Ishikawa (cell line): ENCODE measurements at regions not wholly inside any gene's neighbourhood (a gene's known extent, or its start where the extent isn't known, plus 50 kb on each side); places are given as distances from the start of the nearest gene placed in this dataset.

Experiments used
- CEBPB ChIP-seq: IDR thresholded peaks from 2 replicates; pipeline ENCODE4 v1.6.1; 2012
- CREB1 ChIP-seq: IDR thresholded peaks from 2 replicates; pipeline ENCODE4 v1.6.1; 2012; ENCODE audit warnings: low read depth
- EGR1 ChIP-seq: IDR thresholded peaks from 2 replicates; pipeline ENCODE4 v1.6.1; 2012
- EP300 ChIP-seq: IDR thresholded peaks from 2 replicates; pipeline ENCODE4 v1.6.1; 2012; ENCODE audit warnings: borderline replicate concordance
- FOXM1 ChIP-seq: IDR thresholded peaks from 2 replicates; pipeline ENCODE4 v1.6.1; 2012; ENCODE audit warnings: low read depth, borderline replicate concordance
- MAX ChIP-seq: IDR thresholded peaks from 2 replicates; pipeline ENCODE4 v1.6.1; 2012
- NFIC ChIP-seq: IDR thresholded peaks from 2 replicates; pipeline ENCODE4 v1.6.1; 2012
- RAD21 ChIP-seq: IDR thresholded peaks from 2 replicates; pipeline ENCODE4 v1.6.1; 2012; ENCODE audit warnings: low read depth
- REST ChIP-seq: IDR thresholded peaks from 2 replicates; pipeline ENCODE4 v1.6.1; 2012; ENCODE audit warnings: low read depth, mild to moderate bottlenecking
- TAF1 ChIP-seq: IDR thresholded peaks from 2 replicates; pipeline ENCODE4 v1.6.1; 2012; ENCODE audit warnings: low read depth, mild to moderate bottlenecking
- TCF12 ChIP-seq: IDR thresholded peaks from 2 replicates; pipeline ENCODE4 v1.6.1; 2012; ENCODE audit warnings: low read depth
- TEAD4 ChIP-seq: IDR thresholded peaks from 2 replicates; pipeline ENCODE4 v1.6.1; 2012
- USF1 ChIP-seq: IDR thresholded peaks from 2 replicates; pipeline ENCODE4 v1.6.1; 2012
- YY1 ChIP-seq: IDR thresholded peaks from 2 replicates; pipeline ENCODE4 v1.6.1; 2012; ENCODE audit warnings: low read depth
- ZBTB7A ChIP-seq: IDR thresholded peaks from 2 replicates; pipeline ENCODE4 v1.6.1; 2012; ENCODE audit warnings: low read depth

GRCh38 chr2:60357996-60358395, 195.5 kb downstream of the BCL11A start:
- no peak for TF ChIP-seq EP300
- TF ChIP-seq USF1 = no peak
- no peak for TF ChIP-seq MAX
- TF ChIP-seq TCF12 = no peak
- no peak for TF ChIP-seq TEAD4
- no peak for TF ChIP-seq EGR1
- TF ChIP-seq REST = no peak
- TF ChIP-seq CEBPB = no peak
- no peak for TF ChIP-seq RAD21

GRCh38 chr2:60356346-60356745, 197.1 kb downstream of the BCL11A start:
- TF ChIP-seq CREB1 (no peak), EP300 (no peak), REST (no peak), TCF12 (no peak), EGR1 (no peak), CEBPB (no peak), TAF1 (no peak), NFIC (no peak)

- TF ChIP-seq CEBPB (no peak), USF1 (no peak), REST (no peak), EP300 (no peak)
Measured at GRCh38 chr2:60355849-60356261, 197.6 kb downstream of the BCL11A start.

GRCh38 chr2:60354713-60355112, 198.7 kb downstream of the BCL11A start:
- TF ChIP-seq ZBTB7A = no peak
- no peak for TF ChIP-seq NFIC
- TF ChIP-seq EP300 = no peak
- no peak for TF ChIP-seq REST
- no peak for TF ChIP-seq YY1
- TF ChIP-seq RAD21 = no peak
- no peak for TF ChIP-seq CREB1
- TF ChIP-seq TAF1 = no peak
- TF ChIP-seq TEAD4 = no peak
- no peak for TF ChIP-seq EGR1
- no peak for TF ChIP-seq TCF12
- TF ChIP-seq CEBPB = no peak
- TF ChIP-seq FOXM1 = no peak
- no peak for TF ChIP-seq USF1
- TF ChIP-seq MAX = no peak
